NCI-H226 (cell line): ENCODE measurements at regions not wholly inside any gene's neighbourhood (a gene's known extent, or its start where the extent isn't known, plus 50 kb on each side); places are given as distances from the start of the nearest gene placed in this dataset.

ENCODE experiments used
- DNase-seq: peaks from one replicate; pipeline ENCODE4 v3.0.0-alpha.2; 2015

DNA sequence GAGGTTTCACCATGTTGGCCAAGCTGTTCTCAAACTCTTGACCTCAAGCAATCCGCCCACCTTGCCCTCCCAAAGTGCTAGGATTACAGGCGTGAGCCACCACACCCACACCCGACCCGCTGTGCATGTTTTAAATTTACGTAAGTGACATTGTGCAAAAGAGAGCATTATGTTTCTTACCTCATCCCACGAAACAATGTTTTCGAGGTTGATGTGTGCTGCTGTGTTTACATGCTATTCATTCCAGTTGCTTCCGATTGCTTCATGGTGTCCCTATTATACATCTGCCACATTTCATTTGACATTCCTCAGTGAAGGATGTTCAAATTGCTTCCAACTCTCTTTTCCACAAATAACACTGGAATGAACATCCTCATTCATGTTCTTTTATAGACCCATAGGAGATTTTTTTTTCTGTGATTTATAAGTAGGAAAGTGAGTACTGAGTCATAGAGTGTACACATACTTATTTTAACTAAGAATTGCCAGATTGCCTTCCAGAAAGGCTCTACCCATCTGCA is 403.9 kb upstream of the JARID2 start:
- DNase-seq: peak; percentile 81

GRCh38 chr6:14844411-14844810 is 401.5 kb upstream of the JARID2 start:
- no peak for DNase-seq

DNA sequence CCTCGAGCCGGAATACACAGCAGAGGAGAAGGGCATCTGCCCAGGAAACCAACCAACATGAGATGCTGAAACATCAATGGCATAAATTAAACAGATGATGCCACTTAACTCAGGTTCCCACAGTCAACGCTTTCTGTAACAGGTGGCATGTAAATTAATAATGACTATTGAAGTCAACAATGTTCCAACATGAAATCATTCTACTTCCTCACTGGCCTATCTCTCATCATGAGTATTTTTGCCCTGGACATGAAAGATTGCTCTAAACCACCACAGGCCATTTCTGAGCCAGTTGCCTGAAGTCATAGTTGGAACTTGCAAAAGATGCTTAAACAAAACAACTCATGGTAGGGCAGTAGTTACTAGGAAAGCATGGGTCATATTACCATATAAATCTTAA is 397.9 kb upstream of the JARID2 start:
- no peak for DNase-seq

DNA sequence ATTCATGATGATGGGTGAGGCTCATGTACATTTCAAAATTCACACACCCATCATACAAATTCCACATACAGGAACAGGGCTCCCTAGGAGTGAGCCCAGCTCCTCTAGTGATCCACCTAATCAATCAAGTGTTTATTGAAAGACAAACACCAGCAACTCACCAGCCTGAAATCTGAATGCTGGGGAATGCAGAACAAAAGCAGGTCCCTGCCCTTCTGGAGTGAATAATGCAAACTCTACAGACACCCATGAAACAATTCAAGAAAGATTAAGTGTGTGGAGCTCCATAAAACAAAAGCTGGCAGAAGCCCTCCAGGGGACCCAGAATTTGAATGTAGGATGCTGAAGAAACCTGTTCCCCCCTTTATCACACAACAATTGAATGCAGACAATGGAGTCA is 396.7 kb upstream of the JARID2 start:
- no peak for DNase-seq

GRCh38 chr6:14851281-14851680 is 394.6 kb upstream of the JARID2 start:
- no peak for DNase-seq

- DNase-seq: no peak
These were observed 393.5 kb upstream of the JARID2 start for GRCh38 chr6:14852375-14852774.

DNA sequence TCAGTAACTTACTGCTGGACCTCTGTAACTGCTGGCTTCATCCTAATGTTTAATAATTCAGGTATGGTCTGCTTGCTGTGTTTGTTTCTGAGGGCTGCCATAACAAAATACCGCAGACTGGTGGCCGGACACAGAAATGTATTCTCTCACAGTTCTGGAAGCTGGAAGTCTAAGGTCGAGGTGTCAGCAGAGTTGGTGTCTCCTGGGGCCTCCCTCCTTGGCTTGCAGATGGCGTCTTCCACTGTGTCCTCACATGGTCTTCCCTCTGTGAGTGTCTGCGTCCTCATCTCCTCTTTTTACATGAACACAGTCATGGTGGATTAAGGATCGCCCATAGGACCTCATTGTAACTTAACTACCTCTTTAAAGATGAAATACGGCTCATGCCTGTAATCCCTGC is 389.7 kb upstream of the JARID2 start:
- no peak for DNase-seq

DNA sequence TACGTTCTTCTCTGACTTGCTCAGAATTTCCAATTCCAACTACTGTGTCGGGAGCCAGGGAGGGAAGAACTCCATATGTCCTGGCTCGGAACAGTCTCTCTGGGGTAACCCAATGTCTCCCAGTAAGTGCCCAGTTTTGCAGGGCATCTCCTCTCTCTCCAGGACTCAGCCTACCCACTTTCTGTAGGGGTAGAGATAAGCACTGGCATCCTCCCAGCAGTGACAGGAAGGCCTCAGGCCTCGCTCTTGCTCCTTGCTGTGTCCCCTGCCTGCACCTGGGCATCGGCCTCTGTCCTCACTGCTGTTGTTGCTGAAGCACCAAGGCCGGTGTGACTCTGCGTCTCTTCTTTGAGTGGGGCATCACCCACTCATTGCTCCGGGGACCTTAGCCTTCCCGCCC is 388.9 kb upstream of the JARID2 start:
- no peak for DNase-seq

DNA sequence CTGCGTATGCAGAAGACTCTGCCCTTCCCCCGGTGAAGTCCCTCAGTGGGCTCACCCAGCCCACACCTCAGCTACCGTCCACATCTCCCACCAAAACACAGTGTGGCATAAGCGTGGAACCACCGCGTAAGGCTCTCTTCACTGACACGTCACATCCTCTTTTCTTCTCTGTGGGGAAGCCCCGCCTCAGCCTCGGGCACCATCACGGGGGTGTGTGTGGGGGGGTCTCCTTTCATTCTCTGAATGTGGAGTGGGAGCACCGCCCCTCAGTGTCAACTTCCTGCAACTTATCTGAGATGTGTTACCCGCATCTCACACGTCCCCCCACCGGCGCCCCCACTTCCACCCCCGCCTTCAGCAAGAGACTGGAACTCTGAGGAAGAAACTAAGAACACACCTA is 388.4 kb upstream of the JARID2 start:
- no peak for DNase-seq

DNA sequence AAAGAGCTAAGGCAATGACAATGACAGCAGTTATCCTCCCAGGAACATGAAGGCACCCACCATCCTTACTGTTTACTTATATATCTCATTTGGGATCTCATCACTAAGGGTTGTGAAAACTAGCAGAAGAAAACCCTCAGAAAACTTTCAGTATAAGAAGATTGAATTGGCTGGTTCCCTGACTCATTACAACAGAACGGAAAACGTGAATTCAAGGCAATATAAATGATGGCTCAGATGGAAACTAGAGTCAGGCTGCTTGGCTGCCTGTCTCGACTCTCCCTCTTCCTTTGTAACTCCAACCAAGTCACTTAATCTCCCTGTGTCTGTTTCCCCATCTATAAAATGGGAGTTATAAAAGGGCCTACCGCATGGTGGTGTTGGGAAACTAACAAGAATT is 387.1 kb upstream of the JARID2 start:
- no peak for DNase-seq

- no peak for DNase-seq
These were observed 385.1 kb upstream of the JARID2 start for GRCh38 chr6:14860774-14861173.

DNA sequence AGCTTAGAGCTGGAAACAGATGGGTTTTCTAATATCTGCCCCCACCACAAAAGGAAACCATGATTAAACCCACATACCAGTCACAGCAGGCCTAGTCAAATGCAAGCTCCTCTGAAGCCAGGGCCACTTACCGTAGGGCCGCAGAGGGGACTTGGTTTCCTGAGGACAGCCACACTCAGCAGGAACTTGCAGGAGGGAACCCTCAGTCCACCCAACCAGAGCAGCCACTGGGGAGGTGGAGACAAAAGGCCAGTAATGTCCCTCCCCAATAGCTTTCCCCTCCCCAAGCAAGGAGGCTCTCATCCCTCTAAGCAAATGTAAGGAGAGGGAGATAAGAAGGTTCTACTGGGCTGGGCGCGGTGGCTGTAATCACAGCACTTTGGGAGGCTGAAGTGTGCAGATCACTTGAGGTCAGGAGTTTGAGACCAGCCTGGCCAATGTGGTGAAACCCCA is 384.4 kb upstream of the JARID2 start:
- no peak for DNase-seq

- DNase-seq: no peak
These were observed 383.0 kb upstream of the JARID2 start for GRCh38 chr6:14862845-14863244.

DNA sequence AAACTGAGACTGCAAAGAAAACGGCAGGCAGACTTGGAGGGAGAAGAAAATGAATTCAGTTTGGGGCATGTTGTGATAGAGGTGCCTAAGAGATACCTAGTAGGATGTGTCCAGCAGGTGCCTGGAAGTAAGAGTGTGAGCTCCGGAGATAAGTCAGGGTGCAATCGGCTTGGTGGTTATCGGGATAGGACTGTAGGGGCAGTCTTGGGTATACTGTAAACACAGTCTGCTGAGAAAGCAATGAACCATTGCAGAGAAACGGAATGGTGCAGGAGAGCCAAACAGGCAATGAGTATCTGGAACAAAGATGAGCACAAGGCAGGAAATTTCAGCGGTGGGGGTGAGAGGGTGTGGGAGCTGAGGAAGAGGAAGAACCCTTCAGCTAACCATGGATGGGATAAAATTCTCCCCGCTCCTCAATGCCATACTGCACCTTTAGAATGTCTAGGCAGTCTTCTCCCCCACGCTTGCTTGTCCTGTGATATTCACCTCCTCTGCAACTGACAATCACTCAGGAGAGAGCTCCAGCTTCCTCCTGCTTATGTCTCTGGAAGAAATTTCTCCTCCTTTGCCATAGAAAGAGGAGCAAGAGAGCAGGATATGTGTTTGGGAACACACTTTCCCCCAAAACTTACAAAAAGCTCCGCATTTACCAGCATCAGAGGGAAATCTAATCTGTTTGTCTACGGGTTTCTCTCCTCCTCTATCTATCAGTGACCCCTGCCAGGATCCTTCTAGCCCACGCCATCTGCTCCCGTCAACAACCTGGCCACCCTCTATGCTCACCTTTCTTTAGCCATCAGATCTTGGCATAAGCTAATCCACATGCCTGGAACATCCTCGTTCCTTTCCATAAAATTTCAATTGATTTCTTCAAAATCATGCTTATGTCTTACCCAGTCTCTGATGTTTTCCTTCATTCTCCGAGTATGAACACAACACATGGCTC is 381.7 kb upstream of the JARID2 start:
- no peak for DNase-seq

DNA sequence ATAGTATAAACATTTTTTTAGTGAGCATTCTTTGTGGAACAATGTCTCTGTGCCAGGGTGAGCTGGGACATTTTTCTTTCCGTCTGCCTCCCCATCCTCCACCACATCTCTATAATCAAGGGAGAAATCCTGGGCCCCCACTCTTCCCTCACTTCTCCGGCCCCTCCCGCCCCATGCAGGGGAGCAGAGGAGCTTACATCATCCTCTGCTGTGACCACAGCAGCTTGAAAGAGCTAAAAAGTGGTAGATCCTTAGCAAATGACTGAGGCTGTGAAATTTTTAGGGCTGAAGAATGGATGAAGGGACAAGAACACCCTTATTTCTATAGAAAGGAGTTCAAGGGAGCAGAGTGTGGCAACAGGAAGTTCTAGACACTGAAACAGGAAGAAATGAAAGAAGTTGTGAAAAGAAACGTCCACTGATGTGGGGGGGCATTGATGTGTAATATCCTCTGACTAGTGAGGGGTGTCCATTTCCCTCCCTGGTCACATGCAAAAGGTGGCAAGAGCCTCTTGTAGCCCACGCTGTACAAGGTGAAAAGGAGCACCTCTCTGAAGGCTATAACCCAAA is 380.3 kb upstream of the JARID2 start:
- DNase-seq: no peak

GRCh38 chr6:14867802-14868201 is 378.1 kb upstream of the JARID2 start:
- no peak for DNase-seq

DNA sequence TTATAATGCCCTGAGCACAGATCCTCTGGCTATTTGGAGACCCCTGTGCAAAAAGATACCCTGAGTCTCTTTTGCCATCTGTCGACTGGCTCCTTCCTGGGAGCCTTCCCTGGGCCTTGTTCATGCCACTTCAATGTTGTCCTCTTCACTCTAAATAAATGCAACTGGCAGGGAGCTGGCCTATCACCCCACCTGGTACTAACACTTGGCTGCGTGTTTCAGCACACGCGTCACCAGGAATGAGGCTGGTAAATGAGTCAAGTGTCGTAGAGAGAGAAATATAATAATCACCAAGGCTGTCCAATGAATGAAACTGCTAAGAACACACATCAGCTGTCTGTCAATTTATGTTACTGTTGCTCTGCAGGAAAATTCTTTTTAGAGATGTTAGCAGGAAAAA is 374.6 kb upstream of the JARID2 start:
- no peak for DNase-seq

GRCh38 chr6:14873101-14873500 is 372.8 kb upstream of the JARID2 start:
- DNase-seq: no peak

- DNase-seq: no peak
These were observed 372.0 kb upstream of the JARID2 start for GRCh38 chr6:14873781-14874441.

DNA sequence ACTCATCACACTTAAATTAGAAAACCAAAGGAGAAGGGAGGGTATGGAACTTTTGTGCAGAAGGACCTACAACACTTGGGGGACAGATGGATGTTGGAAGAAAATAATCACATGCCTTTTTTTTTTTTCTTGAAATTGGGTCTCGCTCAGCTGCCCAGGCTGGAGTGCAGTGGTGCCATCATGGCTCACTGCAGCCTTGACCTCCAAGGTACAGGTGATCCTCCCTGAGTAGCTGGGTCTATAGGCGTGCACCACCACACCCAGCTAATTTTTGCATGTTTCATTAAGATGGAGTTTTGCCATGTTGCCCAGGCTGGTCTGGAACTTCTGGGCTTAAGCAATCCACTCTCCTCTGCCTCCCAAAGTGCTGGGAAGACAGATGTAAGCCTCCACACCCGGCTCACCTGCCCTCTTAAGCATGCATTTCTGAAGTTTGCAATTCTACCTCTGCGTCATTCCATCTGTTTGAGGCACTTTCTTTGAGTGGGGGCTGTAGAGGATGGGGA is 370.8 kb upstream of the JARID2 start:
- no peak for DNase-seq

GRCh38 chr6:14875481-14876063 is 370.3 kb upstream of the JARID2 start:
- no peak for DNase-seq

DNA sequence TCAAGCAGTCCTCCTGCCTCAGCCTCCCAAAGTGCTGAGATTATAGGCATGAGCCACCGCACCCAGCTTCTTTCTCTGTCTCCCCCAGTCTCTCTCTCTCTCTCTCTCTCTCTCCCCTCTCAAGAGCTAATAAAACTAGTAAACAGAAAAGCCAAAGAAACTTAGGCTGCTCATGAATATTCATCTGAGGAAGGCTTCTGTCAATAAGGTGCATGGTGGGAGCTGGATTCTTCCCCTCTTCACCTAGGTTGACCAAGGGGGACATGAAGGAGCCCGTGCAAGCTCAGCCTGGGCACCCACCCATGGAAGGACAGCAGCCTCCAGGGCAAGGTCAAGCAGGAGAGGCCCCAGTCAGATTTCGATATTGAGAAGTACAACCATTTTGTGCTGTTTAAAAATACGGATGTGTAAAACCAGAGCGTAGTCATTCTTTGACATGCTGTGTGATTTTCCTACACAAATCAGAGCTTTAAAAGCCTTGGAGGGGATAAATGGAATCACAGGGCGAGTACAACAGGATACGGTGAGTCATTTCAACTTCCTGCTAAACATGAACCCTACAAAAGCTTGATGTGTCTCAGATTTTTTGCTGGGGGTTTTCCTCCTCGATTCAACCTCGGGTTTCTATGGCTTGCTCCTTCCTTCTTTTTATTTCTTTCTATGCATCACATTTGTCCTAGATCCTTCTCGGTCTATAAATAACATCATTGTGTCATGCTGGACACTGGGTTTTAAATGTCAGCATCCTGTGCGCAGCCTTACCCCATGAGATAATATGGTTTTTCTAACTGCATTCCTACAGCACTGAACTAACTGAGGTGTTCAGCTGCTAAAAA is 368.9 kb upstream of the JARID2 start:
- DNase-seq: peak; percentile 76
